ENCODE measurements at regions not wholly inside any gene's neighbourhood (a gene's known extent, or its start where the extent isn't known, plus 50 kb on each side); places are given as distances from the start of the nearest gene placed in this dataset.

DNA sequence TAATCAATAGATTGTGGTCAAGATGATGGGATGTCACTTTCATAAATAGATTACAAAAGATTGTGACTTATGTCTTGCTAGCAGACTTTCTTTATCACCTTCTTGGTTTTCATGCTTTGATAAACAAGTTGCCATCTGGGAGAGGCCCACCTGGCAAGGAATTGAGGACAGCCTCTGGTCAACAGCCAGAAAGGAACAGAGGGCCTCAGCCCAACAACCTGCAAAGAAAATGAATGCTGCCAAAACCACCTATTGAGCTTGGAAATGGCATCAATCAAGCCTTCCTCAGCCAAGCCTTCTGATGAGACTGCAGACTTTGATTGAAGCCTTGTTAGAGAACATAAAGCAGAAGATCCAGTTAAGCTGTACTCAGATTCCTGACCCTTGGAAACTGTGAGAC, 288.6 kb downstream of the SPRY2 start:
- TF ChIP-seq POLR2A (IDR thresholded peaks at IDR 0.05; ENCODE audit: borderline replicate concordance, extremely low read depth, insufficient read depth, insufficient read length) (no peak), EZH2 (IDR thresholded peaks at IDR 0.05) (no peak), YY1 (IDR thresholded peaks at IDR 0.05; ENCODE audit: extremely low read depth, insufficient replicate concordance, low read depth, low read length) (no peak), POLR2AphosphoS5 (IDR thresholded peaks at IDR 0.05; ENCODE audit: low read depth, low read length) (no peak), ZFX (IDR thresholded peaks at IDR 0.05) (no peak)
- TF ChIP-seq, protein P1, sequence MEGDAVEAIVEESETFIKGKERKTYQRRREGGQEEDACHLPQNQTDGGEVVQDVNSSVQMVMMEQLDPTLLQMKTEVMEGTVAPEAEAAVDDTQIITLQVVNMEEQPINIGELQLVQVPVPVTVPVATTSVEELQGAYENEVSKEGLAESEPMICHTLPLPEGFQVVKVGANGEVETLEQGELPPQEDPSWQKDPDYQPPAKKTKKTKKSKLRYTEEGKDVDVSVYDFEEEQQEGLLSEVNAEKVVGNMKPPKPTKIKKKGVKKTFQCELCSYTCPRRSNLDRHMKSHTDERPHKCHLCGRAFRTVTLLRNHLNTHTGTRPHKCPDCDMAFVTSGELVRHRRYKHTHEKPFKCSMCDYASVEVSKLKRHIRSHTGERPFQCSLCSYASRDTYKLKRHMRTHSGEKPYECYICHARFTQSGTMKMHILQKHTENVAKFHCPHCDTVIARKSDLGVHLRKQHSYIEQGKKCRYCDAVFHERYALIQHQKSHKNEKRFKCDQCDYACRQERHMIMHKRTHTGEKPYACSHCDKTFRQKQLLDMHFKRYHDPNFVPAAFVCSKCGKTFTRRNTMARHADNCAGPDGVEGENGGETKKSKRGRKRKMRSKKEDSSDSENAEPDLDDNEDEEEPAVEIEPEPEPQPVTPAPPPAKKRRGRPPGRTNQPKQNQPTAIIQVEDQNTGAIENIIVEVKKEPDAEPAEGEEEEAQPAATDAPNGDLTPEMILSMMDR (IDR thresholded peaks at IDR 0.05 in 2 of 3, conservative IDR thresholded peaks at IDR 0.05 in 1 of 3; ENCODE audit: borderline replicate concordance in 1 of 3, insufficient read depth in 1 of 3, low read depth in 2 of 3, low read length in 2 of 3): no peak
- TF ChIP-seq, protein P2, sequence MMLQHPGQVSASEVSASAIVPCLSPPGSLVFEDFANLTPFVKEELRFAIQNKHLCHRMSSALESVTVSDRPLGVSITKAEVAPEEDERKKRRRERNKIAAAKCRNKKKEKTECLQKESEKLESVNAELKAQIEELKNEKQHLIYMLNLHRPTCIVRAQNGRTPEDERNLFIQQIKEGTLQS (IDR thresholded peaks at IDR 0.05): no peak
- TF ChIP-seq, protein P3, sequence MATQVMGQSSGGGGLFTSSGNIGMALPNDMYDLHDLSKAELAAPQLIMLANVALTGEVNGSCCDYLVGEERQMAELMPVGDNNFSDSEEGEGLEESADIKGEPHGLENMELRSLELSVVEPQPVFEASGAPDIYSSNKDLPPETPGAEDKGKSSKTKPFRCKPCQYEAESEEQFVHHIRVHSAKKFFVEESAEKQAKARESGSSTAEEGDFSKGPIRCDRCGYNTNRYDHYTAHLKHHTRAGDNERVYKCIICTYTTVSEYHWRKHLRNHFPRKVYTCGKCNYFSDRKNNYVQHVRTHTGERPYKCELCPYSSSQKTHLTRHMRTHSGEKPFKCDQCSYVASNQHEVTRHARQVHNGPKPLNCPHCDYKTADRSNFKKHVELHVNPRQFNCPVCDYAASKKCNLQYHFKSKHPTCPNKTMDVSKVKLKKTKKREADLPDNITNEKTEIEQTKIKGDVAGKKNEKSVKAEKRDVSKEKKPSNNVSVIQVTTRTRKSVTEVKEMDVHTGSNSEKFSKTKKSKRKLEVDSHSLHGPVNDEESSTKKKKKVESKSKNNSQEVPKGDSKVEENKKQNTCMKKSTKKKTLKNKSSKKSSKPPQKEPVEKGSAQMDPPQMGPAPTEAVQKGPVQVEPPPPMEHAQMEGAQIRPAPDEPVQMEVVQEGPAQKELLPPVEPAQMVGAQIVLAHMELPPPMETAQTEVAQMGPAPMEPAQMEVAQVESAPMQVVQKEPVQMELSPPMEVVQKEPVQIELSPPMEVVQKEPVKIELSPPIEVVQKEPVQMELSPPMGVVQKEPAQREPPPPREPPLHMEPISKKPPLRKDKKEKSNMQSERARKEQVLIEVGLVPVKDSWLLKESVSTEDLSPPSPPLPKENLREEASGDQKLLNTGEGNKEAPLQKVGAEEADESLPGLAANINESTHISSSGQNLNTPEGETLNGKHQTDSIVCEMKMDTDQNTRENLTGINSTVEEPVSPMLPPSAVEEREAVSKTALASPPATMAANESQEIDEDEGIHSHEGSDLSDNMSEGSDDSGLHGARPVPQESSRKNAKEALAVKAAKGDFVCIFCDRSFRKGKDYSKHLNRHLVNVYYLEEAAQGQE (IDR thresholded peaks at IDR 0.05; ENCODE audit: low read depth): no peak
- TF ChIP-seq, protein P4, sequence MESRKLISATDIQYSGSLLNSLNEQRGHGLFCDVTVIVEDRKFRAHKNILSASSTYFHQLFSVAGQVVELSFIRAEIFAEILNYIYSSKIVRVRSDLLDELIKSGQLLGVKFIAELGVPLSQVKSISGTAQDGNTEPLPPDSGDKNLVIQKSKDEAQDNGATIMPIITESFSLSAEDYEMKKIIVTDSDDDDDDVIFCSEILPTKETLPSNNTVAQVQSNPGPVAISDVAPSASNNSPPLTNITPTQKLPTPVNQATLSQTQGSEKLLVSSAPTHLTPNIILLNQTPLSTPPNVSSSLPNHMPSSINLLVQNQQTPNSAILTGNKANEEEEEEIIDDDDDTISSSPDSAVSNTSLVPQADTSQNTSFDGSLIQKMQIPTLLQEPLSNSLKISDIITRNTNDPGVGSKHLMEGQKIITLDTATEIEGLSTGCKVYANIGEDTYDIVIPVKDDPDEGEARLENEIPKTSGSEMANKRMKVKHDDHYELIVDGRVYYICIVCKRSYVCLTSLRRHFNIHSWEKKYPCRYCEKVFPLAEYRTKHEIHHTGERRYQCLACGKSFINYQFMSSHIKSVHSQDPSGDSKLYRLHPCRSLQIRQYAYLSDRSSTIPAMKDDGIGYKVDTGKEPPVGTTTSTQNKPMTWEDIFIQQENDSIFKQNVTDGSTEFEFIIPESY (IDR thresholded peaks at IDR 0.05; ENCODE audit: extremely low read depth, insufficient replicate concordance, low read length): no peak
